ENCODE measurements at regions not wholly inside any gene's neighbourhood (a gene's known extent, or its start where the extent isn't known, plus 50 kb on each side); places are given as distances from the start of the nearest gene placed in this dataset.

DNA sequence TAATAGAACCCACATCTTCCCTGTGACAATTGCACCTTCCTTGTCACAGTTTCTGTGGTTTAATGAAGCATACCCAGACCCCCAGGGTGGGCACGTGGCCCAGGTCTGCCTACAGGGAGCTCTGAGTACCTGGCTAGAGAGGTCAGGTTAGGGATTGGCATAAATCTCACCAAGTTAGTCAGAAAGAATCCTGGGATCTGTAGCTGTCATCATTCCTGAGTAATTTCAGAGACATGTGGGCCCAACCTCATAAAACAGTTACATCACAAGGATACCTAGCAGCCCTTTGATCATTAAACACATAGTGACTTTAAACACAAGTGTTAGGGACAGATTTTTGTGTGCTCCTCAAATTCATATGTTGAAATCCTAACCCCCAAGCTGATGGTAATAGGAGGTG is 123.0 kb downstream of the KDR start:
- TF ChIP-seq CTCF (IDR thresholded peaks at IDR 0.05) (no peak), POLR2AphosphoS5 (IDR thresholded peaks at IDR 0.05; ENCODE audit: low read depth, low read length) (no peak), REST (IDR thresholded peaks at IDR 0.05; ENCODE audit: insufficient read depth in 1 of 2, low read depth in 2 of 2, low read length in 1 of 2) (no peak), SIN3A (IDR thresholded peaks at IDR 0.05; ENCODE audit: borderline replicate concordance, insufficient read depth, low read depth, low read length) (no peak)

All from Panc1 (cell line).